CD4-positive, alpha-beta T cell (primary cell): ENCODE measurements at regions not wholly inside any gene's neighbourhood (a gene's known extent, or its start where the extent isn't known, plus 50 kb on each side); places are given as distances from the start of the nearest gene placed in this dataset.

Experiments
- ATAC-seq: fragments of 200-7000 bp; cut with Tn5 transposase; one replicate; pipeline ENCODE4 v1.10.0; 2022; ENCODE audit warnings: mild to moderate bottlenecking; ENCODE audit not compliant: poor library complexity
- CTCF ChIA-PET: fragments of 350-600 bp; sonication (Branson Sonifier 250); formaldehyde crosslinking; loops from one replicate; lab custom pipeline; 2021; ENCODE audit warnings: antibody characterized with exemption, inconsistent platforms; lab: Charles Lee
- POLR2A ChIA-PET: fragments of 350-600 bp; sonication (Branson Sonifier 250); formaldehyde crosslinking; loops from one replicate; lab custom pipeline; 2021; ENCODE audit warnings: antibody characterized with exemption, inconsistent platforms; lab: Charles Lee
- DNase-seq, 14 experiments: peaks; one replicate each; pipeline ENCODE4 v3.0.0-alpha.2; 2013 to 2020; ENCODE audit warnings: mixed read lengths in 2 of 14
- H3K27ac ChIP-seq, 2 donors: one replicate each; pipeline versions ENCODE4 v1.5.1 to v1.7.0; 2013; ENCODE audit warnings: low read length in 2 of 2, low read depth in 1 of 2, mild to moderate bottlenecking in 1 of 2
- H3K27me3 ChIP-seq, 2 experiments: 1 replicate in 1 of 2; 2 replicates in 1 of 2; pipeline versions ENCODE4 v1.6.1 to v1.7.0; 2013; ENCODE audit warnings: low read length in 2 of 2, control low read depth in 1 of 2, mild to moderate bottlenecking in 1 of 2, moderate library complexity in 1 of 2; ENCODE audit not compliant: insufficient read depth in 2 of 2, control insufficient read depth in 1 of 2
- H3K36me3 ChIP-seq: one replicate; pipeline ENCODE4 v1.6.1; 2013; ENCODE audit warnings: low read length, control low read depth; ENCODE audit not compliant: insufficient read depth
- H3K4me1 ChIP-seq: one replicate; pipeline ENCODE4 v1.6.1; 2013; ENCODE audit warnings: low read length, control low read depth; ENCODE audit not compliant: insufficient read depth
- H3K4me3 ChIP-seq: one replicate; pipeline ENCODE4 v1.5.1; 2013; ENCODE audit warnings: mild to moderate bottlenecking, low read length, moderate library complexity
- H3K9me3 ChIP-seq, 2 experiments: 1 replicate in 1 of 2; 2 replicates in 1 of 2; pipeline versions ENCODE4 v1.6.1 to v1.7.0; 2013; ENCODE audit warnings: low read length in 2 of 2, mild to moderate bottlenecking in 2 of 2, control low read depth in 1 of 2, moderate library complexity in 1 of 2; ENCODE audit not compliant: control insufficient read depth in 1 of 2, insufficient read depth in 1 of 2
- H3K27ac Mint-ChIP-seq: one replicate; pipeline ENCODE4 v1.8.0; 2020; ENCODE audit warnings: mixed read lengths
- H3K27me3 Mint-ChIP-seq: one replicate; pipeline ENCODE4 v1.8.0; 2021; ENCODE audit warnings: mixed read lengths
- H3K36me3 Mint-ChIP-seq: one replicate; pipeline ENCODE4 v1.8.0; 2021; ENCODE audit warnings: low read depth, mixed read lengths
- H3K4me1 Mint-ChIP-seq: one replicate; pipeline ENCODE4 v1.8.0; 2021; ENCODE audit warnings: low read depth, mixed read lengths
- H3K4me3 Mint-ChIP-seq: one replicate; pipeline ENCODE4 v1.8.0; 2020; ENCODE audit warnings: mild to moderate bottlenecking, mixed read lengths
- H3K9me3 Mint-ChIP-seq: one replicate; pipeline ENCODE4 v1.8.0; 2020; ENCODE audit warnings: mixed read lengths
- intact Hi-C, 2 experiments: fragments of 100-400 bp; cut with DNase I in 1 of 2; cut with micrococcal nuclease in 1 of 2; formaldehyde crosslinking; loops; one replicate each; pipeline versions ENCODE4 v1.15.1 to v1.9.0; 2023 to 2025; cut with DNase I, micrococcal nuclease
- TF ChIP-seq, protein P1 (sequence below): fragments of 200-600 bp; IDR thresholded peaks from one replicate; pipeline ENCODE4 v1.8.0; 2022; ENCODE audit warnings: antibody characterized with exemption, mild to moderate bottlenecking

DNA sequence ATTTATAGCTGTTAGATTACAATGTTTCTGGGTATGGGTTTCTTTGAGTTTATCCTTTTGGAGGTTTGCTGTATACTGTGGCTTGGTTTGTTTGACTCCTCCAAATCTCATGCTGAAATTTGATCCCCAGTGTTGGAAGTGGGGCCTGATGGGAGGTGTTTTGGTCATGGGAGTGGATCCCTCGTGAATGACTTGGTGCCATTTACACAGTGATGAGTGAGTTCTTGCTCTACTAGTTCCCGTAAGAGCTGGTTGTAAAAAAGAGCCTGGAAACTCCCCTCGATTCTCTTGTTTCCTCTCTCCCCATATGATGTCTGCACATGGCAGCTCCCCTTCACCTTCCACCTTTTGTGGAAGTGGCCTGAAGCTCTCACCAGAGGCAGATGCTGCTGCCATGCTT is 324.1 kb downstream of the C7orf25 start:
- POLR2A ChIA-PET, result no interaction called here
- Mint-ChIP-seq H3K9me3 (peaks cover 13% of the 10 kb centered on the region), H3K4me1 (no peaks in the 10 kb centered on the region), H3K4me3 (no peak overlapping the region), H3K36me3 (no peaks in the 10 kb centered on the region), H3K27ac (no peak overlapping the region), H3K27me3 (no peaks in the 10 kb centered on the region)
- H3K4me3 ChIP-seq, result no peak overlapping the region
- CTCF ChIA-PET, result no interaction called here
- H3K27me3 ChIP-seq, result no peaks in the 10 kb centered on the region
- H3K9me3 ChIP-seq, result peaks cover 0 to 9% of the 10 kb centered on the region in 2 experiments
- no peak overlapping the region for H3K27ac ChIP-seq
- no peaks in the 10 kb centered on the region for H3K4me1 ChIP-seq
- TF ChIP-seq, protein P1, sequence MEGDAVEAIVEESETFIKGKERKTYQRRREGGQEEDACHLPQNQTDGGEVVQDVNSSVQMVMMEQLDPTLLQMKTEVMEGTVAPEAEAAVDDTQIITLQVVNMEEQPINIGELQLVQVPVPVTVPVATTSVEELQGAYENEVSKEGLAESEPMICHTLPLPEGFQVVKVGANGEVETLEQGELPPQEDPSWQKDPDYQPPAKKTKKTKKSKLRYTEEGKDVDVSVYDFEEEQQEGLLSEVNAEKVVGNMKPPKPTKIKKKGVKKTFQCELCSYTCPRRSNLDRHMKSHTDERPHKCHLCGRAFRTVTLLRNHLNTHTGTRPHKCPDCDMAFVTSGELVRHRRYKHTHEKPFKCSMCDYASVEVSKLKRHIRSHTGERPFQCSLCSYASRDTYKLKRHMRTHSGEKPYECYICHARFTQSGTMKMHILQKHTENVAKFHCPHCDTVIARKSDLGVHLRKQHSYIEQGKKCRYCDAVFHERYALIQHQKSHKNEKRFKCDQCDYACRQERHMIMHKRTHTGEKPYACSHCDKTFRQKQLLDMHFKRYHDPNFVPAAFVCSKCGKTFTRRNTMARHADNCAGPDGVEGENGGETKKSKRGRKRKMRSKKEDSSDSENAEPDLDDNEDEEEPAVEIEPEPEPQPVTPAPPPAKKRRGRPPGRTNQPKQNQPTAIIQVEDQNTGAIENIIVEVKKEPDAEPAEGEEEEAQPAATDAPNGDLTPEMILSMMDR, result no peak
- intact Hi-C loops, result no loop called here
- ATAC-seq (no peak), DNase-seq (no peak)
- no peaks in the 10 kb centered on the region for H3K36me3 ChIP-seq

DNA sequence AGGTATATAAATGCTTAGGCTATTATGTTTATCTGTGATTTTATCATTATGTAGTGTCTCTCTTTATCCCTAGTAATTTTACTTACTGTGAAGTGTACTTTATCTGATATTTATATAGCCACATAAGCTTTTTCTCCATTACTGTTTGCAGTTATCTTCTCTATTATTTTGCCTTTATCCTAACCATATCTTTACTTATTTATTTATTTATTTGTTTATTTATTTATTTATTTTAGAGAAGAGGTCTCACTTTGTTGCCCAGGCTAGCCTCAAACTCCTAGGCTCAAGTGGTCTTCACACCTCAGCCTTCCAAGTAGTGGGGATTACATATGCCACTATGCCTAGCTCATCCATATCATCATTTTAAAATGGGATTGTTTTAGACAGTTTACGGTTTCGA is 331.8 kb downstream of the C7orf25 start:
- ATAC-seq (no peak), DNase-seq (no peak)
- Histone ChIP-seq H3K4me3 (no peak overlapping the region), H3K27me3 (no peaks in the 10 kb centered on the region), H3K27ac (no peak overlapping the region), H3K9me3 (peaks cover 0 to 12% of the 10 kb centered on the region in 2 experiments), H3K4me1 (no peaks in the 10 kb centered on the region), H3K36me3 (no peaks in the 10 kb centered on the region)
- intact Hi-C loops, result no loop called here
- Mint-ChIP-seq H3K9me3 (peaks cover 10% of the 10 kb centered on the region), H3K27ac (no peak overlapping the region), H3K27me3 (no peaks in the 10 kb centered on the region), H3K4me1 (no peaks in the 10 kb centered on the region), H3K4me3 (no peak overlapping the region), H3K36me3 (no peaks in the 10 kb centered on the region)
- ChIA-PET POLR2A (no interaction called here), CTCF (no interaction called here)
- TF ChIP-seq, protein P1, result no peak

DNA sequence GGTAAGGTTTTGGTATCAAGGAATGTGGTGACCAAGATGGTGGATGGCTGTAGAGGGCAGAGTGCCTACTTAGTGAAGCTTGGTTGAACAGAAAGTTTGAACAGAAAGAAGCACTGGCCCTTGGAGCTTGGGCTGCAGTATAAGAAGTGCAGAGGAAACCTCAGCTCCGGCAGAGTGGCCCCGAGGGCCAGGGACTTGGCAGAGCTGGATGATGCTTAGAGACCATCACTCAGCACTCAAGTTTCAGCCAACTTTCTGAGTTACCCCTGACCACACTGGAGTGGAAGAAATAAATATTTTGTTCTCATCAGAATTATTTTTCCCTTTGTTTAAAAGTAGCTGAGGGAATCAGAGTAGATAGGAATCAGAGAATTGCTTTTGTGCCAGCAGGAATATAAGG is 336.7 kb downstream of the C7orf25 start:
- H3K27ac Mint-ChIP-seq, result no peak overlapping the region
- H3K4me3 ChIP-seq, result no peak overlapping the region
- H3K27me3 Mint-ChIP-seq, result no peaks in the 10 kb centered on the region
- DNase-seq (no peak), ATAC-seq (no peak)
- H3K4me1 Mint-ChIP-seq, result no peaks in the 10 kb centered on the region
- peaks cover 0 to 12% of the 10 kb centered on the region in 2 experiments for H3K9me3 ChIP-seq
- ChIA-PET CTCF (no interaction called here), POLR2A (no interaction called here)
- no peak overlapping the region for H3K4me3 Mint-ChIP-seq
- intact Hi-C loops, result no loop called here
- H3K27ac ChIP-seq, result no peak overlapping the region
- no peaks in the 10 kb centered on the region for H3K36me3 ChIP-seq
- no peaks in the 10 kb centered on the region for H3K4me1 ChIP-seq
- H3K9me3 Mint-ChIP-seq, result peaks cover 10% of the 10 kb centered on the region
- TF ChIP-seq, protein P1, result no peak
- no peaks in the 10 kb centered on the region for H3K27me3 ChIP-seq
- no peaks in the 10 kb centered on the region for H3K36me3 Mint-ChIP-seq
